ENCODE measurements at regions not wholly inside any gene's neighbourhood (a gene's known extent, or its start where the extent isn't known, plus 50 kb on each side); places are given as distances from the start of the nearest gene placed in this dataset.

DNA sequence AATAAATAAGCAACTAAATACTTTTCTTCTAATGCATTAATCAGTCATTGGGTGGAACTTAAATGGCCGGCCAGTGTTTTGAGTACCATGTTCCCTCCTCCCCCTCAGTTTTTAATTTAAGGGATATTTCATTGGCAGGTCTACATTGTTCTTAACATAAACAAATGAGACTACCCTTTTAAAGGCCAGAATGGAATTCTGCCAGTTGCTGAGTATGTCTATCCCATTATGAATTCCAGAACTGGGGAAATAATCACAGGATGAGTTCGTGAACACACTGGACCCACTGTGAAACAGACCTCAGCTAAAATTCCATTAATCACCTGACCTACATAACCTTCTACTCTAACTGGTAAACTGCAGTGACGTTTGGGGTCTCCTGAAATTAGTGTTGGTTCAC, 305.5 kb upstream of the PKN2 start:
- Histone ChIP-seq H3K36me3 (ENCODE audit: control insufficient read depth in 2 of 2, insufficient read depth in 2 of 2, low read length in 1 of 2) (no peaks in the 10 kb centered on the region), H4K20me1 (ENCODE audit: control insufficient read depth, insufficient read depth) (no peaks in the 10 kb centered on the region), H3K79me2 (ENCODE audit: control insufficient read depth, insufficient read depth, low read length) (no peaks in the 10 kb centered on the region), H3K27ac (ENCODE audit: control insufficient read depth, insufficient read depth) (no peak overlapping the region), H3K4me1 (ENCODE audit: control insufficient read depth, insufficient read depth, low read length) (no peaks in the 10 kb centered on the region), H3K27me3 (replicated peaks in 1 of 2; ENCODE audit: control insufficient read depth in 2 of 2, insufficient read depth in 2 of 2, low read length in 1 of 2) (no peaks in the 10 kb centered on the region), H2AFZ (ENCODE audit: control insufficient read depth, low read depth, low read length) (no peak overlapping the region), H3K4me3 (no peak overlapping the region), H3K9me3 (replicated peaks; ENCODE audit: control insufficient read depth, insufficient read depth, low read length) (no peaks in the 10 kb centered on the region), H3K9ac (ENCODE audit: control insufficient read depth, insufficient read depth, low read length) (no peak overlapping the region), H3K4me2 (ENCODE audit: control insufficient read depth, insufficient read depth) (no peak overlapping the region)
- ChIA-PET SMC1A (ENCODE audit: uncharacterized antibody, unreplicated experiment) (no interaction called here), CTCF (no interaction called here), RAD21 (ENCODE audit: unreplicated experiment) (no interaction called here), POLR2A (no interaction called here)
- ATAC-seq: no peak
- 2% methylated on average over 3 of the region's 3 CpGs for WGBS (ENCODE audit: insufficient coverage, insufficient replicate concordance, low lambda C conversion rate, missing lambda C conversion rate)
- no TSS peak for BruUV-seq (replicated peaks)
- intact Hi-C loops (cut with micrococcal nuclease; ENCODE audit: unreplicated experiment) (no loop called here), in situ Hi-C loops (cut with MboI) (no loop called here)
- TF ChIP-seq NFYB (IDR thresholded peaks at IDR 0.05; ENCODE audit: insufficient read depth, low read depth, low read length) (no peak), WRNIP1 (IDR thresholded peaks at IDR 0.05; ENCODE audit: borderline replicate concordance, low read depth, low read length) (no peak), HDAC6 (IDR thresholded peaks at IDR 0.05; ENCODE audit: unreplicated experiment) (no peak), MTA2 (IDR thresholded peaks at IDR 0.05; ENCODE audit: low read depth) (no peak), RCOR1 (conservative IDR thresholded peaks at IDR 0.05; ENCODE audit: low read depth, low read length) (no peak), CBFB (IDR thresholded peaks at IDR 0.05; ENCODE audit: low read depth) (no peak), RFX5 (IDR thresholded peaks at IDR 0.05; ENCODE audit: low read depth, low read length) (no peak), KLF5 (IDR thresholded peaks at IDR 0.05; ENCODE audit: partially characterized antibody) (no peak), GABPA (IDR thresholded peaks at IDR 0.05; ENCODE audit: low read depth) (no peak), IKZF1 (conservative IDR thresholded peaks at IDR 0.05) (no peak), BRCA1 (IDR thresholded peaks at IDR 0.05; ENCODE audit: low read depth, low read length) (no peak)
- TF ChIP-seq, protein P1, sequence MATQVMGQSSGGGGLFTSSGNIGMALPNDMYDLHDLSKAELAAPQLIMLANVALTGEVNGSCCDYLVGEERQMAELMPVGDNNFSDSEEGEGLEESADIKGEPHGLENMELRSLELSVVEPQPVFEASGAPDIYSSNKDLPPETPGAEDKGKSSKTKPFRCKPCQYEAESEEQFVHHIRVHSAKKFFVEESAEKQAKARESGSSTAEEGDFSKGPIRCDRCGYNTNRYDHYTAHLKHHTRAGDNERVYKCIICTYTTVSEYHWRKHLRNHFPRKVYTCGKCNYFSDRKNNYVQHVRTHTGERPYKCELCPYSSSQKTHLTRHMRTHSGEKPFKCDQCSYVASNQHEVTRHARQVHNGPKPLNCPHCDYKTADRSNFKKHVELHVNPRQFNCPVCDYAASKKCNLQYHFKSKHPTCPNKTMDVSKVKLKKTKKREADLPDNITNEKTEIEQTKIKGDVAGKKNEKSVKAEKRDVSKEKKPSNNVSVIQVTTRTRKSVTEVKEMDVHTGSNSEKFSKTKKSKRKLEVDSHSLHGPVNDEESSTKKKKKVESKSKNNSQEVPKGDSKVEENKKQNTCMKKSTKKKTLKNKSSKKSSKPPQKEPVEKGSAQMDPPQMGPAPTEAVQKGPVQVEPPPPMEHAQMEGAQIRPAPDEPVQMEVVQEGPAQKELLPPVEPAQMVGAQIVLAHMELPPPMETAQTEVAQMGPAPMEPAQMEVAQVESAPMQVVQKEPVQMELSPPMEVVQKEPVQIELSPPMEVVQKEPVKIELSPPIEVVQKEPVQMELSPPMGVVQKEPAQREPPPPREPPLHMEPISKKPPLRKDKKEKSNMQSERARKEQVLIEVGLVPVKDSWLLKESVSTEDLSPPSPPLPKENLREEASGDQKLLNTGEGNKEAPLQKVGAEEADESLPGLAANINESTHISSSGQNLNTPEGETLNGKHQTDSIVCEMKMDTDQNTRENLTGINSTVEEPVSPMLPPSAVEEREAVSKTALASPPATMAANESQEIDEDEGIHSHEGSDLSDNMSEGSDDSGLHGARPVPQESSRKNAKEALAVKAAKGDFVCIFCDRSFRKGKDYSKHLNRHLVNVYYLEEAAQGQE (IDR thresholded peaks at IDR 0.05; ENCODE audit: low read depth, low read length): no peak
- FAIRE-seq: no peak
- no peak for DNase-seq (ENCODE audit: low read depth, low spot score)

All from GM12878 (cell line).